Urothelium cell line (cell line): ENCODE measurements at regions not wholly inside any gene's neighbourhood (a gene's known extent, or its start where the extent isn't known, plus 50 kb on each side); places are given as distances from the start of the nearest gene placed in this dataset.
"Not testable (repeated sequence)": the region's sequence is repeated elsewhere in the genome, so short reads cannot be mapped to it uniquely, and the experiment has no call there.

Source experiments
- DNase-seq: peaks from one replicate; pipeline ENCODE4 v3.0.0; 2011; ENCODE audit warnings: low spot score, mixed read lengths
- FAIRE-seq: peaks from 2 replicates; lab custom pipeline; 2011; peaks lifted over from hg19 to GRCh38; lab: Jason Lieb, UNC

GRCh38 chr6:140153703-140154102 is 779.3 kb upstream of the CITED2 start:
- FAIRE-seq (no peak), DNase-seq (no peak)

GRCh38 chr6:140147825-140148814 is 773.7 kb upstream of the CITED2 start:
- FAIRE-seq, DNase-seq: not testable (repeated sequence)

DNA sequence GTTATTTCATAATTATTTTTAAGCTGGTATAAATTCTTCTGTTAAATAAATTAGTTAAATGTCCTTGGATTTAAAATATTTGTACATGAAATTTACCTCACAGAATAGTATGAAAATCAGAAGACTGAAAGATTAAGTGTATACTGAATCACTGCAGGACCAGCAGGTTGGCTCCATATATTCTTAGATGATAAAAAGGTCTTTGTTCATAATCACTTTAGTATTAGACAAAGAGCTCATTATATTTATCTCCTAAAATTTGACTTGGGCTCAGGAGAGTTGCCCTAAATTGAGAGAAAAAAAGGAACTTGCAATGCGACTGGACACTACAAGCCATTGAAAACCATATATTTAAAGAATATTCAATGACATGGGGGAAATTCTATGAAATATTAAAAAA is 766.4 kb upstream of the CITED2 start:
- FAIRE-seq (no peak), DNase-seq (no peak)

DNA sequence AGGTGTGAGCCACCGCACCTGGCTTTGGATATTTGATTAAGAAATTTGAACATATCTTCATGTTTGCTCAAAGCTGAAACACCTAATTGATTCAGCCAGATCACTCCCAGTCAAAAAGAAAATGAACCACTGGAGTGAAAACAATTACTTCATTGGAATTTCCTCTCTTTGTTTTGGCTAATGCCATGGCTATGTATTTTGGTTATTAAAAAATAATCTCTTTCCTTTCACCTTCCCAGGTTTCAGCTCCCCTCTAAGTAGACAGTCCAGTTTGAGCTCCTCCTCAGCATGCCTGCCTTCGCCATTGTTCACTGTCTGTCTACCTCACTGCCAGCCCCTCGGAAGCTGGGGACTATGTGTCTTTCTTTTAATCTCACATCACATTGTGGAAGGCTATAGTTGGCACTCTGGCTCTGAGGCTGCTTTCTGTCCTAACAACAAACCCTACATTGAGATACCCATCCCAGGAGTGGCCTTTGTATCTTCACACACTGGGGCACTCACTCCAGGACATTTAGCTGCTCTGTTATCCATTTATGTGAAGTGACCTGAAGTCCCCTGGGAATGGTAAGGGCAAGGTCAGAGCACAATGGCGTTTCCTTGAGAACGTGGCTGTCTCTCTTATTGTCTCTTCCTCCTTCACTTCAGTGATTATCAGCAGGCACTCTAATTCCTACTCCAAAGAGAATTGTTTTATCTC is 764.0 kb upstream of the CITED2 start:
- FAIRE-seq (no peak), DNase-seq (no peak)

DNA sequence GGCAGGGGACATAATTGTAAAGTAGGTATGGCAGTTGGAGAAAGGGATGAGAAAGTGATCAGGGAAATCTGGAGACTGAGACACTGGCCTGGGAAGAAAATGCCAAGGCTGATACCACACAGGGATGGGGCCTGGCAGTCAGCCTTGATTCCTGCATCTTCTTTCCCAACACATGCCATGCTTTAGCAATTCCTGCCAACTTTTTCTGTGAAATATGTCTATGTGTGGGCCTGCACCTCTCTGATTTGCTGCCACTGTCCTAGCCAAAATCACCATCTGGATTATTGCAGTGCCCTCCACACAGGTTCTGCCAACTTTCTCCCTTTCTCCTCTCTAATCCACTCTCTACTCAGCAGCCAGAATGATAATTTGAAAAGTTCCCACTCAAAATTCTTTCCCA is 759.8 kb upstream of the CITED2 start:
- FAIRE-seq (no peak), DNase-seq (no peak)

DNA sequence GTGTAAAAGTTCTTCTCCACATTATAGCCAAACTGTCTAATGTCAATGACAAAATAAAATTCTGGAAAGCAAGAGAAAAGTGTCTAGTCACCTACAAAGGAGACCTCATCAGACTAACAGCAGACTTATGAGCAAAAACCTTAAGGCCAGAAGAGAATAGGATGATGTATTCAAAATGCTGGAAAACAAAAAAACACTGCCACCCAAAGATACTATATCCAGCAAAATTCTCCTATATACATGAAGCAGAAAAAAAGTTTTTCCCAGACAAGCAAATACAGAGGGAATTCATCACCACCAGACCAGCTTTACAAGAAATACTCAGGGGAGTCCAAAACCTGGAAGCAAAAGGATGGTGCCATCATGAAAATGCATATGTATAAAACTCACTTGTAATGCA is 755.6 kb upstream of the CITED2 start:
- no peak for DNase-seq
- no peak for FAIRE-seq

DNA sequence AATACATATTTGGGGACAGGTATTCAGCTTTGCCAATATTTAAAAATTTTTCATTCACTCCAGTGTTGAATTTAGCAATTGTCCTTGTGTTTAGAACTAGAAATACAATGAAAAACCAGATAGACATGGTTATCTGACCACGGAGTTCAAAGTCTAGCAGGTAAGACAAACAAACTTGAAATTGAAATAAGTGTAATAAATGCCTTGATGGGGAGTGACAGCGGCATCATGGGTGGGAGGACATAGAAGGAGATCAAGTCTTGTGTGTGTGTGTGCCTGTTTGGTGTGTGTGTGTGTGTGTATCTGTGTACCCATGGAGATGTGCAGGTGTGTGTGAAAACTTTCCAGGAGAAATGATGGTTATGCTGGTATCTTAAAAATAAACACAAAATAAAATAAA is 750.0 kb upstream of the CITED2 start:
- DNase-seq (no peak), FAIRE-seq (no peak)

DNA sequence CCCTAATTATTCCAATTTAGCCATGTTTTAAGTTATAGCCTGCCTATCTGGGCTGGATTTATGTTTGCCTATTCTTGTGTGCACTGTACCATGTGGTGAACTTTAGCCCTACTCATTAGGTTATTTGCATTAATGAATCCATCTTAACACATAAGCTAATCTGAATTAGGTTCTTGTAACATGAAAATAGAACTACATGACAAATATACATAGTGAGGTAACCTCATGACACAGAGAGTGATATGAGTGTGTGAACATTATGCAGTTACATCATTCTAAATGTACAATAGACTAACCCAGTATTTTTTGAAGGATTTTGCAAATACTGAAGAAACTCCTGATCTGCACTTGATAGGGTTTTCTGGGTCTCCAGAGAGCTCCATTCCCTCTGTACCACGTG is 733.7 kb upstream of the CITED2 start:
- FAIRE-seq: no peak
- DNase-seq: no peak

- FAIRE-seq (no peak), DNase-seq (no peak)
These were observed 732.8 kb upstream of the CITED2 start for GRCh38 chr6:140107216-140107615.

GRCh38 chr6:140105857-140106256 is 731.4 kb upstream of the CITED2 start:
- FAIRE-seq: no peak
- peak; percentile 17 for DNase-seq

DNA sequence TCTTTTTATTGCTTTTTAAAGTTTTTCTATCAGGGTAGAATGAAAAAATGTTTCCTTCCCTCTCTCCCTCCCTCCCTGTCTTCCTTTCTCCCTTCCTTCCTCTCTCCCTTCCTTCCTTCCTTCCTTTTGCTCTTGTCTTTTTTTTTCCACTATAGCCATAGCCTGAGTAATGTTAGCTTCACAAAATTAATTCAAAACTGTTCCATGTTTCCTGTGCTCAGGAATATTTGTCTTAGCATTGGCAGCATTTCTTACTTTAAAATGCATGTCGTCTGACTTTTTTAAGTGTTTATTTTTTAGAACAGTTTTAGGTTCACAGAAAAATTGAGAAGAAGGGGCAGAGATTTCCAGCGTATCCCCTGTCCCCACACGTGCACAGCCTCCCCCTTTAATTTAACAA is 730.8 kb upstream of the CITED2 start:
- no peak for FAIRE-seq

DNA sequence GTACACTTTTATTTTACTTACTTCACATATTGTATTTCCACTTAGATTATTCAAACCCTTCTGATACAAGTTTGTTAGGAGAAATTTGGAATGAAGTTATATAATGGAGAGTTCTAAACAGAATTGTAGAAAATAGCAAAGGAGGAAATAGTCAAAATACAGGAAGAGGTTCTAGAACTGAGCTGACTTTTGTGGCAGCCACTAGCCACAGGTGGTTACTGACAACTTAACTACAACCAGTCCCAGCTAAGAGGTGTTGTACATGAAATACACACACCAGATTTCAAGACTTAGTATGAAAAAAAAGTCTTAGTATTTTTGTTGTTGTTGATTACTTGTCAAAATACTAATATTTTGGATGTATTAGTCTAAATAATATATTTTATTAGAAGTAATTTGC is 727.4 kb upstream of the CITED2 start:
- FAIRE-seq (no peak), DNase-seq (no peak)

More for the DNA sequence above, 730.8 kb upstream of the CITED2 start:
- no peak for DNase-seq

DNA sequence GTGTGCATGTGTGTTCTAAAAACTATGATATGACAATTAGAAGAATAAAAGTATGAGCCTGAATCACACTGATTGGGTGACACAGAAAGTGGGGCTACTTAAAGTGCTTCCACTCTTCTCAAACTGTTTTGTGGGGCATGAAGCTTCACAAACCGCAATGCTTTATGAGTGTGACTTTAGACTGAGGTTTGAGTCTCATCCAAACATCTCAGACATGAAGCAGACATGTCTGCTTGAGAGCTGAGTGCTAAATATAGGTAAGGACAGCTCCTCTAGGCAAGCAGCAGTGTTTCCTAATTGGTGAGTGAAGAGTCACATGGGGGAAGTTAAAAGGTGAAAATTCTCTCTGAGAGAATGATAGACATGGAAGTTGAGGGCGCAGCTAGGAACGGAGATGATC is 726.9 kb upstream of the CITED2 start:
- DNase-seq (peak; percentile 13), FAIRE-seq (no peak)

DNA sequence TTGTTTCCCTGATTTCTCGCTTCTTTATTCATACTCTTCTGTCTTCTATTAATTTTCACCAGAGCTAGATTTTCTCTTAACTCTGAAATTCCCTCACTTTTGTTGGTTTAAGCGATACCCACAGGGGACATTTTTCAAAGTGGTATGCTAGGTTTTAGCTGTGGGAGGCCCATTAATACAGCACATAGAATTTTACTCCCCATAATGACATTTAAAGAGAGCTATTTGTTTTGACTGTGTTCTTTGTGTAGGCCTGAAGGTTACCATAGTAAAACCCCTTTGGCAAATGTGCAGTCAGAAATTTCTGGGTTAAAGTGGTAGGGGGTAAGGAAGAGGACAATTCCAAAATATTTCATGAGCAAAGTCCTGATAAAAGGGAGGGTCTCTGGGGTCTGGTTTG is 721.1 kb upstream of the CITED2 start:
- no peak for FAIRE-seq

DNA sequence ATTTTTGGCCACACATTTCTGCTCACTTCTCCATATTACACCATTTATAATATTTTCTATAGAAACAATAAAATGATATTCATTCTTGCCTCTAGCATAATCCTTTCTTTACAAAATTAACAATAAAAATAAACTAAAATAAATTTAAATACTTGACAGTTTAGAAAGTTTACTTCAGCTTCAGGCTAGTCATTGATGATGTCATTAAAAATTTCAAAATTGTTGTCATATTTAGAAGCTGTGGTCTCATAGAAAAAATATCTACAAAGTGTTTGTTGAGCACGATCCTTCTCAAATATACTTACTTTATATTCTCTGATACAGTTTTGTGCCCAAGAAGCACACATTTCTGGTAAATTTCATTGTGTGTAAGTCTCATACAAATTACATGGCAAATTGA is 717.4 kb upstream of the CITED2 start:
- DNase-seq (no peak), FAIRE-seq (no peak)

More for the DNA sequence above, 721.1 kb upstream of the CITED2 start:
- no peak for DNase-seq

DNA sequence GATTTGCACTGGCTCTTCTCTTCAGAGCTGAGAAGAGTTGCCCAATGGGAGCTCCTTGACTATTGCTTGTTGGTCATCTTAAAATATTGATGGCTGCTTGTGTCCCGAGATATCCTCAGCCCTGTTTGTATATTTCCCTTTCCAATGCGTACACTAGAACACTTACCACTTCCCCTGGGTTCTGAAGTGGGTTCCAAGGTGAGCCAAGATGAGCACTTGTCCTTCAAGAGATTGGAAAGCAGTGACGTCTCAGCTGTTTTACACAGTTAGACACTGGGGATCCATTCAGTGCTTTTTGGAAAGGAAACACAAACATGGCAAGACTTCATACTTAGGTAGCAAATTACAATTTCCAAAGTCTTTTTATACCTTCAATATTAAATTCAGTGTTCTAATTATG is 716.4 kb upstream of the CITED2 start:
- no peak for DNase-seq
- FAIRE-seq: no peak

DNA sequence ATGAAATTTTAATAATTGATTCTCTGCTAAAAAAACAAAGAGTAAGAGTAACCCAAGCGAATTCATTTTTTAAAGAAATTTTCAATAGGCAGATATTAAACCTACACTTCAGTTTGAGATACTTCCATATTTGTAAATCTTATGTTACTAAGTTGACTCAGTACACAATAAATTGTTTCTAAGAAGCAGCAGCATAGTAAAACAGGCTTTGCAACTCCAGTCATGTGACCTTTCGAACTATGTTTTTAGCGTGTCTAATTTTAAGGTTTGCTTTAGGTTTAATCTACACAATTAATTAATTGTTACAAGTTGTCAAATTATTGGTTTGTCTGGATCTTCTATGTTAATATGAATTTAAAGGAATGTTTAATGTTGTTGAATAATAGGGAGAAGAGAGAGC is 708.9 kb upstream of the CITED2 start:
- no peak for FAIRE-seq

GRCh38 chr6:140082867-140083297 is 708.4 kb upstream of the CITED2 start:
- FAIRE-seq: no peak
- no peak for DNase-seq

More for the DNA sequence above, 708.9 kb upstream of the CITED2 start:
- DNase-seq: no peak

GRCh38 chr6:140079328-140079727 is 704.9 kb upstream of the CITED2 start:
- no peak for DNase-seq

GRCh38 chr6:140078561-140079125 is 704.2 kb upstream of the CITED2 start:
- no peak for FAIRE-seq
- DNase-seq: peak; percentile 42

More at GRCh38 chr6:140079328-140079727, 704.9 kb upstream of the CITED2 start:
- no peak for FAIRE-seq

GRCh38 chr6:140077827-140078560 is 703.5 kb upstream of the CITED2 start:
- DNase-seq (no peak), FAIRE-seq (no peak)
